Stomach (tissue), 8 donors: ENCODE measurements at regions not wholly inside any gene's neighbourhood (a gene's known extent, or its start where the extent isn't known, plus 50 kb on each side); places are given as distances from the start of the nearest gene placed in this dataset.
"Not testable (repeated sequence)": the region's sequence is repeated elsewhere in the genome, so short reads cannot be mapped to it uniquely, and the experiment has no call there.

ENCODE experiments used
- DNase-seq, 2 donors: peaks; one replicate each; pipeline versions ENCODE4 v3.0.0 to v3.0.0-alpha.2; 2013 to 2019
- H3K27ac ChIP-seq, 5 donors: fragments of 200-600 bp in 4 of 5; sonication (generic) in 4 of 5; one replicate each; pipeline ENCODE4 v1.5.1; 2013 to 2019; ENCODE audit warnings: mild to moderate bottlenecking in 1 of 5, moderate library complexity in 1 of 5
- H3K27me3 ChIP-seq, 3 donors: fragments of 200-600 bp; sonication (generic); one replicate each; pipeline ENCODE4 v1.5.1; 2017 to 2019; ENCODE audit warnings: mixed run types in 1 of 3
- H3K36me3 ChIP-seq, 4 donors: fragments of 200-600 bp; sonication (generic); 1 replicate in 3 of 4; 2 replicates in 1 of 4; pipeline ENCODE4 v1.5.1; 2016 to 2019
- H3K4me1 ChIP-seq, 4 donors: fragments of 200-600 bp; sonication (generic); one replicate each; pipeline ENCODE4 v1.5.1; 2016 to 2019
- H3K4me3 ChIP-seq, 4 donors: fragments of 200-600 bp; sonication (generic) in 3 of 4; one replicate each; pipeline ENCODE4 v1.5.1; 2016 to 2019; ENCODE audit warnings: mild to moderate bottlenecking in 1 of 4
- H3K9me3 ChIP-seq, 4 donors: fragments of 200-600 bp; sonication (generic); one replicate each; pipeline ENCODE4 v1.5.1; 2016 to 2019
- EP300 ChIP-seq: sonication (generic); formaldehyde crosslinking; IDR thresholded peaks from one replicate; pipeline ENCODE4 v1.6.1; 2017; ENCODE audit warnings: antibody characterized with exemption
- POLR2A ChIP-seq, 4 donors: fragments of 450-650 bp; IDR thresholded peaks; one replicate each; pipeline ENCODE4 v1.6.1; 2016; ENCODE audit warnings: antibody characterized with exemption in 4 of 4, control low read depth in 2 of 4, mild to moderate bottlenecking in 1 of 4, moderate library complexity in 1 of 4
- POLR2AphosphoS5 ChIP-seq, 3 donors: sonication (generic); formaldehyde crosslinking; IDR thresholded peaks; one replicate each; pipeline ENCODE4 v1.6.1; 2016; ENCODE audit warnings: antibody characterized with exemption in 3 of 3
- WGBS, 5 donors: extraction: QIAGEN DNeasy Blood & Tissue Kit in 3 of 5; methylation state at CpG; one replicate each; pipeline versions ENCODE4 v1.1.5 to v1.1.7; 2013 to 2018; 5-methylcytosine and 5-hydroxymethylcytosine counted together
- intact Hi-C: fragments of 100-400 bp; cut with DNase I; formaldehyde crosslinking; loops from one replicate; pipeline ENCODE4 v1.15.1; 2023; ENCODE audit warnings: low total_unique reads
- TF ChIP-seq, protein P1 (sequence below), 7 experiments: fragments of 450-650 bp in 4 of 7; fragments of 200-600 bp in 3 of 7; sonication (generic) in 3 of 7; IDR thresholded peaks; one replicate each; pipeline ENCODE4 v1.5.1; 2016 to 2019; ENCODE audit warnings: antibody characterized with exemption in 7 of 7, control low read depth in 2 of 7, mild to moderate bottlenecking in 1 of 7
- donor health status: healthy with polysubstance abuse.
- donor health status: Bipolar disorder and iron deficiency.
- donor health status: healthy.

DNA sequence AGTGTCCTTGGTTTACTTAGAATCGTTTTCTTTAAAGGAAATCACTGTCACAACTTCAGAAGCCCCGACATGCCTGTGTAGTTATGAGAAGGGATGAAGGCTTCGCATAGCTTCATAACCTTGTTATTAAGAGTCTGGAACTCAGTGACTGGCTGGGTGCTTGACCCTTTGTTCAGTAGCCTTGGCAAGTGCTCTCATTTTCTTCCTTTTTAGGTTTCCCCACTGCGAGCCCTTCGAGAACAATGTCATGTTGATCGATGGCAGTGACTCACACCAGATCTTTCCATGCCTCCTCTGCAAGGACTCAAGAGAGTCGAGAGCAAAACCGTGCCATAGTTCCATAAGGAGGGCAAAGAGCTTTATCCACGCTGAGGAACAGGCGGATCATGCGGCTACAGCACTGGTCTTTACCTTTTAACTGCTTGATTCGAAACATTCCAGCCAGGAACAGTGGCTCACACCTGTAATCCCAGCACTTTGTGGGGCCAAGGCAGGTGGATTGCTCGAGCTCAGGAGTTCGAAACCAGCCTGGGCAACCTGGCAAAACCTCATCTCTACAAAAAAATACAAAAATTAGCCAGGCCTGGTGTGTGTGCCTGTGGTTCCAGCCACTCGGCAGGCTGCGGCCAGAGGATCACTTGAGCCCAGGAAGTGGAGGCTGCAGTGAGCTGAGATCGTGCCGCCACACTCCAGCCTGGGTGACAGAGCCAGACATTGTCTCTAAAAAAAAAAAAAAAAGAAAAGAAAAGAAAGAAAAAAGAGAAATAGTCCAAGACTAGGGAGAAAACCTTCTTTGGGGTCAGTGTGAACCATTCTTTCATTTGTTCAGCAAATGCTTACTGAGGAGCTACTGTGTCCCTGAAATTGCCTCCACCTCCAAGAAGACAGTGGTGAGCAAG lies 95.4 kb upstream of the ERRFI1 start:
- 23 to 39% (median 34%) methylated on average over 18 of the region's 18 CpGs for WGBS, 5 donors
- Histone ChIP-seq H3K36me3 (no peaks in the 10 kb centered on the region), H3K27me3 (no peaks in the 10 kb centered on the region), H3K4me1 (peaks cover 39 to 63% (median 48%) of the 10 kb centered on the region in 4 donors), H3K4me3 (no peak overlapping the region), H3K27ac (peak overlapping the region; percentile 86 to 93 (median 92)), H3K9me3 (peaks cover 0 to 7% (median 0%) of the 10 kb centered on the region in 4 donors)
- intact Hi-C loops, result no loop called here
- peak; percentile 61 to 91 for DNase-seq
- no peak for TF ChIP-seq POLR2A (IDR thresholded peaks at IDR 0.05)
- TF ChIP-seq EP300, result peak; percentile 93
- TF ChIP-seq, protein P1, sequence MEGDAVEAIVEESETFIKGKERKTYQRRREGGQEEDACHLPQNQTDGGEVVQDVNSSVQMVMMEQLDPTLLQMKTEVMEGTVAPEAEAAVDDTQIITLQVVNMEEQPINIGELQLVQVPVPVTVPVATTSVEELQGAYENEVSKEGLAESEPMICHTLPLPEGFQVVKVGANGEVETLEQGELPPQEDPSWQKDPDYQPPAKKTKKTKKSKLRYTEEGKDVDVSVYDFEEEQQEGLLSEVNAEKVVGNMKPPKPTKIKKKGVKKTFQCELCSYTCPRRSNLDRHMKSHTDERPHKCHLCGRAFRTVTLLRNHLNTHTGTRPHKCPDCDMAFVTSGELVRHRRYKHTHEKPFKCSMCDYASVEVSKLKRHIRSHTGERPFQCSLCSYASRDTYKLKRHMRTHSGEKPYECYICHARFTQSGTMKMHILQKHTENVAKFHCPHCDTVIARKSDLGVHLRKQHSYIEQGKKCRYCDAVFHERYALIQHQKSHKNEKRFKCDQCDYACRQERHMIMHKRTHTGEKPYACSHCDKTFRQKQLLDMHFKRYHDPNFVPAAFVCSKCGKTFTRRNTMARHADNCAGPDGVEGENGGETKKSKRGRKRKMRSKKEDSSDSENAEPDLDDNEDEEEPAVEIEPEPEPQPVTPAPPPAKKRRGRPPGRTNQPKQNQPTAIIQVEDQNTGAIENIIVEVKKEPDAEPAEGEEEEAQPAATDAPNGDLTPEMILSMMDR (IDR thresholded peaks at IDR 0.05), result no peak
- peak; percentile 82 to 96 (median 94) for TF ChIP-seq POLR2AphosphoS5 (IDR thresholded peaks at IDR 0.05)

DNA sequence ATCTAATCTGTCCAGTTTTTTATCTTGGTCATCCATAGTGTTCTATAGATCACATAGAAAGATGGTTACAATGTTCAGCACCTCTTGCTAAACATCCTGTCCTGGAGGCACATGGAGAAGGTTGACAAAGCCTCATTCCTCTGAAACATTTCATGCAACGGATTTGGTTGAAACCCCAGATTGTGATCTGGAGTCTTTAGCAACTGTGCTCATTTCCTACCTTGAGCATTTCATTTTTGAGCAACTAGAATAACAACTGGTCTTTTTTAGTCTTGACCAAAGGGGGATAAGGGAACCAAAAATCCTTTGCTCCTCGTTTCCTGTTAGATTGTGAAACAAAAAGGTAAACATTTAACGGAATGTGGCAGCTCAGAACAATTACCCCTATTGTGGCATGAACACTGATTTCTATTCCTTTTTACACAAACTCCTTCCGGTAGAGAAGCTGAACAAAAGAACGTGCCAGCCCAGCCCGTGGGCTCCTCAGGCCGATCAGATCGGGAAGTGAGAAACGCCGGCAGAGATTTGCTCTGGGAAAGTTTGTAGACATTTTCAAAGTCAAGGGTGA lies 94.7 kb upstream of the ERRFI1 start:
- H3K4me3 ChIP-seq, result no peak overlapping the region
- H3K27me3 ChIP-seq, result no peaks in the 10 kb centered on the region
- 4 to 11% (median 7%) methylated on average over 10 of the region's 10 CpGs for WGBS, 5 donors
- peak overlapping the region; percentile 86 to 93 (median 92) for H3K27ac ChIP-seq
- intact Hi-C loops, result no loop called here
- peaks cover 46 to 70% (median 55%) of the 10 kb centered on the region in 4 donors for H3K4me1 ChIP-seq
- TF ChIP-seq POLR2A (IDR thresholded peaks at IDR 0.05), result no peak
- TF ChIP-seq, protein P1 (IDR thresholded peaks at IDR 0.05), result no peak
- no peak for TF ChIP-seq POLR2AphosphoS5 (IDR thresholded peaks at IDR 0.05)
- TF ChIP-seq EP300, result no peak
- H3K9me3 ChIP-seq, result peaks cover 0 to 7% (median 0%) of the 10 kb centered on the region in 4 donors
- DNase-seq, result peak; percentile 67 to 83
- no peaks in the 10 kb centered on the region for H3K36me3 ChIP-seq

DNA sequence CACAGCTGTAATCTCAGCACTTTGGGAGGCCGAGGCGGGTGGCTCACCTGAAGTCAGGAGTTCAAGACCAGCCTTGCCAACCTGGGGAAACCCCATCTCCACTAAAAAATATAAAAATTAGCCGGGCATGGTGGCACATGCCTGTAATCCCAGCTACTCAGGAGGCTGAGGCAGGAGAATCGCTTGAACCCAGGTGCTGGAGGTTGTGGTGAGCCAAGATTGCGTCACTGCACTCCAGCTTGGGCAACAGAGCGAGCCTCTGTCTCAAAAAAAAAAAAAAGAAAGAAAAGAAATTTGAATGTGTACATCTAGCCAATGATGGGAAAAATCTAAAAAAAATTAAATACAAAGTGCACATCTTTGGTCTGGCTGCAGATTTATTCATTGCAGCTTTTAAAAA lies 92.6 kb upstream of the ERRFI1 start:
- DNase-seq, H3K36me3 ChIP-seq, H3K9me3 ChIP-seq, H3K4me3 ChIP-seq, H3K27me3 ChIP-seq, intact Hi-C loops: not testable (repeated sequence)
- H3K27ac ChIP-seq, result peak overlapping the region in 4 of 5 donors; percentile 87 to 93 (median 90)
- H3K4me1 ChIP-seq, result peaks cover 49 to 81% (median 61%) of the 10 kb centered on the region in 4 donors
- 85 to 91% (median 88%) methylated on average over 6 of the region's 6 CpGs for WGBS, 5 donors

DNA sequence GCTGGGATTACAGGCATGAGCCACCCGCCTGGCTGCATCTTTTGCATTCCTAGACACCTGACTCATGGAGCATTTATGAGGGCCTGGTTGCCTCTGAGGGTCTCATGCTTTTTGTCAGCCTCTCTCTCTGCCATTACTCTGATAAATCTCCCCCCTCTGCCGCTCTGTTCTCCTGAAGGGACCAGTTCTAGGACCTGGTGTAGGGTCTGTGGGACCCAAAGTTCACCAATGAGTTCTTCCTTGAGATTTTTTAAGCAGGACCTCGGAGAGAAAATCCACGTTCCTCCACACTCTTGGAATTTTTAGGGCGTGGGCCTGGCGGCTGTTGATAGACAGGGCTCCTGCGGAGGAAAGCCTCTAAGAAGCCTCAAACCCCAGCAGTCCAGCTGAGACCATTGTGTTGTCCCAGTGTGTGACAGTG lies 91.9 kb upstream of the ERRFI1 start:
- WGBS, 5 donors, result 68 to 81% (median 76%) methylated on average over 7 of the region's 7 CpGs
- DNase-seq, result no peak
- intact Hi-C loops, result no loop called here
- Histone ChIP-seq H3K9me3 (no peaks in the 10 kb centered on the region), H3K27me3 (no peaks in the 10 kb centered on the region), H3K36me3 (no peaks in the 10 kb centered on the region), H3K27ac (peak overlapping the region; percentile 75 to 93 (median 87)), H3K4me3 (no peak overlapping the region), H3K4me1 (peaks cover 49 to 88% (median 63%) of the 10 kb centered on the region in 4 donors)
- TF ChIP-seq, protein P1 (IDR thresholded peaks at IDR 0.05), result no peak
- TF ChIP-seq POLR2AphosphoS5 (IDR thresholded peaks at IDR 0.05) (no peak), EP300 (no peak), POLR2A (IDR thresholded peaks at IDR 0.05) (no peak)
